Anterior cingulate cortex (tissue), 58 donors: ENCODE measurements at regions not wholly inside any gene's neighbourhood (a gene's known extent, or its start where the extent isn't known, plus 50 kb on each side); places are given as distances from the start of the nearest gene placed in this dataset.
"Not testable (repeated sequence)": the region's sequence is repeated elsewhere in the genome, so short reads cannot be mapped to it uniquely, and the experiment has no call there.

Source experiments
- DNase-seq, 58 donors: peaks; one replicate each; lab custom pipeline; 2025; lab: John Stamatoyannopoulos, UW

DNA sequence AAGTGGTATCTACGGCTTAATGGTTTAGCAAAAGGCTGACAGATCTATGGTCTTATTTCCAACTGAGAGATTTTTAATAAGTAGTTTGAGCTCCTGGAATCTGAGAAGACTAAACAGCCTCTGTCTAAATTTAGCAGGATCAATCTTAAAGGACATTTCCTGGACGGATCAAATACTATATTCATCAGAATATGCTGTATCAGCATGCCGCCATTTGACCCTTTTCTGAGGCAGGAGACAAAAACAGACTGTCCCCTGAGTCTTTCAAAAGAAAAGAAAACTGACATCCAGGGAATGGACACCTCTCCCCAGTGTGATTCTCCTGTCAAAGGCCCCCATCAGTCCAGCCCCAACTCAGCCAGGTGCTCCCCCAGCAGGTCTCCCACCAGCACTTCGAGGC is 443.7 kb downstream of the GXYLT1 start:
- DNase-seq, result no peak

- no peak for DNase-seq
Observed at GRCh38 chr12:41699658-41700057, 445.0 kb downstream of the GXYLT1 start.

- DNase-seq, result no peak
Observed at GRCh38 chr12:41697161-41697560, 447.5 kb downstream of the GXYLT1 start.

- no peak for DNase-seq
Observed at GRCh38 chr12:41684997-41685396, 459.7 kb downstream of the GXYLT1 start.

- no peak for DNase-seq
Observed at GRCh38 chr12:41683513-41684240, 461.0 kb downstream of the GXYLT1 start.

- no peak for DNase-seq
Observed at GRCh38 chr12:41683023-41683422, 461.7 kb downstream of the GXYLT1 start.

- no peak for DNase-seq
Observed at GRCh38 chr12:41681898-41682297, 462.8 kb downstream of the GXYLT1 start.

GRCh38 chr12:41680155-41680554 is 464.5 kb downstream of the GXYLT1 start:
- DNase-seq, result no peak

DNA sequence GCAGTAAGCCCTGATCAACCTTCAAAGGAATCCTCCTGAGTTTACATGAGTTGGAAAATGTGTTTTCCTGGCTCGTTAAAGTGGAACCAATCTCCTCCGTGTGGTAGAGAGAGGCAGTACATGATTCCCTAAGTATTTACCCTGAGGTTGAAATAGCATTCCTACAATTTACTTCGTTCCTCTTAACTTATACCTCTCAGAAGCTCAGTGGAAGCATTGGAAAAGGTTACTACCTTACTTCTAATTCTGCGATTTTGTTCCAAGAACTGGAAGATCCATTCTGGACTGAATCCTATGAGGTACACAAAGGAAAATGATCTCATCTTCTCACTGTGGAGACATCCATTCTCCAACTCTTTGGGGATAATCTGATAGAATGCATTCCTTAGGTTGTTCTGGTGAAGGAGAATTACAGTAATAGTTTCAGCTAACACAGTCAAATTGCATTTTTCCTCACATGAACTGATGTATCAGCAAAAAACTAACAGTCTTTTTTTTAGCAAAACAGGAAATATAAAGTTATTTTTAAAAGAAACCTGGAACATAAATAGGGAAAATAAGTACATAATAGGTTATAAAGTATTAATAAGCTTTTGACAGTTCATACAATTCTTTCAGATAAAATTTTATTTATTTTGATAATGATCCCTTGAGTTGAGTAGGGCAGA is 475.6 kb downstream of the PDZRN4 start:
- peak in 1 of 58 donors; percentile 2 for DNase-seq

- no peak for DNase-seq
Observed at GRCh38 chr12:41661141-41661765, 473.1 kb downstream of the PDZRN4 start.

GRCh38 chr12:41656454-41656853 is 468.3 kb downstream of the PDZRN4 start:
- no peak for DNase-seq

- no peak for DNase-seq
Observed at GRCh38 chr12:41653386-41654326, 465.5 kb downstream of the PDZRN4 start.

GRCh38 chr12:41652981-41653380 is 464.9 kb downstream of the PDZRN4 start:
- no peak for DNase-seq

GRCh38 chr12:41645624-41646023 is 457.5 kb downstream of the PDZRN4 start:
- DNase-seq, result no peak

DNA sequence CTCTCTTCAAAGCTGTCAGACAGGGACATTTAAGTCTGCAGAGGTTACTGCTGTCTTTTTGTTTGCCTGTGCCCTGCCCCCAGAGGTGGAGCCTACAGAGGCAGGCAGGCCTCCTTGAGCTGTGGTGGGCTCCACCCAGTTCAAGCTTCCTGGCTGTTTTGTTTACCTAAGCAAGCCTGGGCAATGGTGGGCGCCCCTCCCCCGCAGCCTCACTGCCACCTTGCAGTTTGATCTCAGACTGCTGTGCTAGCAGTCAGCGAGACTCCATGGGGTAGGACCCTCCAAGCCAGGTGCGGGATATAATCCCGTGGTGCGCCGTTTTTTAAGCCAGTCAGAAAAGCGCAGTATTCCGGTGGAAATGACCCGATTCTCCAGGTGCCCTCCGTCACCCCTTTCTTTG is 454.7 kb downstream of the PDZRN4 start:
- not testable (repeated sequence) for DNase-seq

DNA sequence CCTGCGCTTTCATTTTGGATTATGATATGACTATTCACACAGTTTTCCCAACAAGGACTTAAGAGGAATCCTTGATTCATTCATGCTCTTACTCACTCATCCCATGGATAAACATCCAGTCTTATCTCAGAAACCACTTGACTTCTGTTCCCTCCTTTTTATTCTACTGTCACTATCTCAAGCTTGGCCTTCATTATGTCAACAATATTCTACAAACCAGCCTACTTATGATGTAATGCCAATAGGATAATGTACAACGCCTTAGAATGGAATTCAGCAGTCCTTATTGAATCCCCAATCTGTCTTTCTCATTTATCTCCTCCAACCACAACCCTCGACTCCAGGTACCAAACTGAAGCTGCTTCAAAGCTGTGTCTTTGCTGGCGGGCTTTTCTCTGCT is 448.5 kb downstream of the PDZRN4 start:
- DNase-seq, result no peak

DNA sequence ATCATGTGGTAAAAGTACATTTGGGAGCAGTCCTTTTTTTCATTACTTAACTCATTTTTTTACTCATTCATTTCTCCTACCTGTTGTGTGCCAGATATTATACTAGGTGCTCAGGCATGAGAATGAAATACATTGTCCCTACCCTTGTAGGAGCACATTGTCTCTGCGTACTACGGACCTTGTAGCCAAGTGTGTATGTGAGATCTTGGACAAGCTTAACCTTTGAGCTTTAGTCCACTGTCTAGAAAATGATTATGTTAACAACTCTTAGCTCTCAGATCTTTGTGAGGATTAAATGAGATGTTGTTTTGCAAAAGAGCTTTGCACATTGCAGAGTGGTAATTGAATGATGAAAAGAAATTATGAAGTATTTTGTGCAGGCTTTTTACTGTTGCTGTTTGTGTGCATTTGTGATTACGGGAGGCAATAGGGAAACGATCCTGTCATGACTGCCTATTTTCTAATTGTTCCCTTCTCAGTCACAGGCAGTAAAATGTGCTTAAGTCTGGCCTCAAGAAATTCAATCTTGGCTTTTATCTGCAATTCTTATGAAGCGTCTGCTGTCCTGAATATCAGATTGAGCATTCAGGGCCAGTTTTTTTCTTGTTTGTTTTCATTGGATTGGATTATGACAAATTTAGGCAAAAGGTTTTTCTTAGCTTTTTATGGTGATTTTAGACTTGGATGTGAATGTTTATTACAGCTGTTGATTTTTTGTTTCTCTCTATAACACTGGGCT is 447.7 kb downstream of the PDZRN4 start:
- no peak for DNase-seq

DNA sequence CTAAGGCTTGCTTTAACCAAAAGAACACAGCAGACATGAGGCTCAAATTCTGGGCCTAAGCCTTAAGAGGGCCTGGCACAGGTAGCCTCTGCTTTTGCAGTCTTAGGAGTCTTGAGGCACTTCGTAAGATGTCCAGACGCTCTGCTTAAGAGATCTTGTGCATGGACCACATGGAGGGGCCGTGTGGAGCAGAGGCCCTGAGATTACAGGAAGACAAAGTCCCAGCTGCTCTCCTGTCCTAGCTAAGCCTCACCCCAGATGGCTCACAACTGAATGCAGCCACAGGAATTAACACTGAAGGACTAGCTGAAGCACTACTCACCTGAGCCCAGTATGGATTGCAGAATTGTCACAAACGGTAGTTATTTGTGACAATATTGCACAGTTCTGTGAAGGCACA is 446.0 kb downstream of the PDZRN4 start:
- no peak for DNase-seq

DNA sequence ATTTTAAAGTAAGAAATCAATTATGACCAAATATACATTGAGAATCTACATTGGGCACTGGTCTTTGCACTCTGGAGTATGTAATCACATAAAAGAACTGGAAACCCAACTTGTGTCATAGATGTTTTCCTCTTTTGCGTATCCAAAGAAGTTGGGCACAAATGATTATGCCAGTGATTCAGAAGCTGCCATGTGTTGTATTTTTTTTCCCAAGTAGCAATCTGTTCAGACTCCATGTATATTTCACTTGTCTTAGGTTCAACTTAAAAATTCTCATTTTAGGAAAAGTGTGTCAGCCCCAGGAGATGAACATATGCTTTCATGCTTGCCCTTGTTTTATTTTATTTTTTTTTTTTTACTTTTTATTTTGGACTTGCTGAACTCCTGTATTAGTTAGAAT is 441.5 kb downstream of the PDZRN4 start:
- DNase-seq, result peak in 1 of 58 donors; percentile 14

- no peak for DNase-seq
Observed at GRCh38 chr12:41627476-41627875, 439.4 kb downstream of the PDZRN4 start.
